HG02885 (cell line): ENCODE measurements at regions not wholly inside any gene's neighbourhood (a gene's known extent, or its start where the extent isn't known, plus 50 kb on each side); places are given as distances from the start of the nearest gene placed in this dataset.
A peak's percentile ranks its signal among the peaks of the same experiment; 100 is the strongest.
"Not testable (repeated sequence)": the region's sequence is repeated elsewhere in the genome, so short reads cannot be mapped to it uniquely, and the experiment has no call there.

Experiments used
- ATAC-seq: cut with Tn5 transposase; IDR thresholded peaks from one replicate; pipeline ENCODE4 v1.9.1; 2021; ENCODE audit warnings: mild to moderate bottlenecking; ENCODE audit not compliant: unreplicated experiment, poor library complexity

- peak; percentile 77 for ATAC-seq
These were observed 120.0 kb upstream of the GOT2 start for GRCh38 chr16:58853854-58854791.

DNA sequence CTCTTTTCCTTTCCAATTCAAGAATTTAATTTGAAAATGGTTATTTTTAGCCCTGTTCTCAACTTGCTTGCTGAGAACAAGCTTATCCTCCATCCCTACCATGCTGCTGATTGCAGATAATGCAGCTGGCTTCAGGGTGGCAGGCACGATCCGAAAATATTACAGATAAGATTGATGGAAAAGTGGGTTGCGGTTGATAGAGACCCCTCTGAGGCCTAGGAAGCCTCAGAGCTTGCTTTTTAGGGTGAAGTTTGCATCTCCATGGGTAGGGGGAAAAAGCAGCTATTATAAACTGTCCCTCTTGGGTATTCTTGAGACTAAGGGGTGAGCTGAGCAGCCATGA, 116.5 kb upstream of the GOT2 start:
- ATAC-seq = no peak

DNA sequence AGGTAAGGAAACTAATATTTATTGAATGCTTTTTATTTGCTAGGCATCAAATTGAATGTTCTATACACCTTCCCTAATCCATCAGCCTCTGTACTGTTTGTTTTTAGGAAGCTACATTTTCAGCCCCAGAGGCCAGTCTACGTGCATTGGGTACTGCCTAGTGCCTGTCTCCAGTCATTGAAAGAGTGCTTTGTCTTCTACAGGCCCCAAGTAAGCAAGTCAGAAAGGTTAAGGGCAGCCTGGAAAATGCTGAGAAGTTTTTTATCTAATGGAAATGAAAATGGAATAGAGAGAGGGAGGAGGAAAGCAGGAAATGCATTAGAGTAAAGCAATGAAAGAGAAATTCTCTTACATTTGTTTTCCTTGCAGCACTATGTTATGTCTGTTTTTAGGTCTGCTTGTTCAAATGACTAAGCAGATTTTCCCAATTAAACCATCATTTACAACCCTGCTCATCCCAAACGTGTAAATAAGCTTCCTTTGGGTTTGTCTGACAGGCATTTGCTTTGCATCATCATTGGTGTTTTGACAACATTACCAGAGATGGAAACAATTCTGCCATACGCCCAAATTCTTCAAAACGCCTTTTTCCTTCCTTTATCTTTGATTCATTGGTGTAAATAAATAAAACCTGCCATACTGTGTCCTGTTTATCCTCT, 116.0 kb upstream of the GOT2 start:
- no peak for ATAC-seq

GRCh38 chr16:58848662-58849002, 114.5 kb upstream of the GOT2 start:
- ATAC-seq = no peak

GRCh38 chr16:58847902-58848661, 114.0 kb upstream of the GOT2 start:
- ATAC-seq = no peak

GRCh38 chr16:58846226-58846625, 112.1 kb upstream of the GOT2 start:
- ATAC-seq = not testable (repeated sequence)

GRCh38 chr16:58843675-58844074, 109.6 kb upstream of the GOT2 start:
- ATAC-seq = peak; percentile 74

- no peak for ATAC-seq
These were observed 108.6 kb upstream of the GOT2 start for GRCh38 chr16:58842746-58843145.

- peak; percentile 42 for ATAC-seq
These were observed 108.0 kb upstream of the GOT2 start for GRCh38 chr16:58842156-58842555.

DNA sequence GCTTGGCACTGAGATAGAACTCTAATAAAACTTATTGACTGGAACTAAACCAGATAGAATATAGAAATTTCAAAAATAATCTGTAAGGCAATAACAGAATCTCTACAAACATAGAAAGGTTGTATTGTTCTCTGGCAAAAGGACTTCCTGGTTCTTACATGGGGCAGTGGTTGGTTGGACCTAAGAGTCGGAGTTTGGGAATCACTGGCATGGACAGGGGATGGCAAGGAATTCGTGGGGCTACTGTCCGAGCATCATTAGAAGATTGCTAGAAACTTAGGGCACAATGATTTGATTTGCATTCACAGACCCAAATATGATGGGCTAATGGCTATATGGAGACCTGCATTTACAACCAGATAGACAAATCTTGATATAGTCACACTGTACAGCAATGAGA, 103.8 kb upstream of the GOT2 start:
- ATAC-seq = no peak

- ATAC-seq = no peak
These were observed 102.3 kb upstream of the GOT2 start for GRCh38 chr16:58836427-58836826.

GRCh38 chr16:58832386-58832895, 98.3 kb upstream of the GOT2 start:
- ATAC-seq = no peak

- ATAC-seq = no peak
These were observed 97.3 kb upstream of the GOT2 start for GRCh38 chr16:58831386-58831785.

DNA sequence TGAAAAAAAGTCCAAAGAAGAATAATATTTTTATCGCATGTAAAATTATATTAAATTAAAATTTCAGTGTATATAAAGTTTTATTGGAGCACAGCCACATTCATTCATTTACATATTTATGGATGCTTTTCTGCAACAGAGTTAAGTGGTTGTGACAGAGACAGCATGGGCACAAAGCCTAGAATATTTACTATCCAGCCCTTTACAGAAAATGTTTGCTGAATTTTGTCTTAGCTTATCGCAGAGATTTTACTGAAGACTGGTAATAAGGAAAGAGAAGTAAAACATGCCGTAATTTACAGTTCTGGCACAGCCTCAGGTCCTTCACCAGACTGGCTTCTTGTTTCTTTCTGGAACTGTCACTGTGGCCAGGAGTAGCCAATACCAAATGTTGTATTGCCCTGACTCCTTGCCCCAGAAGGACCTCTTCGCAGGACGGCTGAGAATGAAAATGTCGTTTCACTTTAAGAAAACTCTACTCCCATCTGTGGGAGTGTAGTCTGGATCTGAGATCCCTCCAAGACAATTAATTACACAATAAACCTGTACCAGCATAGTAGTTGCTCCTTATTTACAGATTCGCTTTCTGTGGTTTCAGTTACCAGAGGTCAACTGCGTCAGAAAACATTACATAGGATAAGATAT, 94.9 kb upstream of the GOT2 start:
- ATAC-seq = no peak

- no peak for ATAC-seq
These were observed 90.1 kb upstream of the GOT2 start for GRCh38 chr16:58824201-58824600.

GRCh38 chr16:58821886-58822285, 87.8 kb upstream of the GOT2 start:
- ATAC-seq = no peak

DNA sequence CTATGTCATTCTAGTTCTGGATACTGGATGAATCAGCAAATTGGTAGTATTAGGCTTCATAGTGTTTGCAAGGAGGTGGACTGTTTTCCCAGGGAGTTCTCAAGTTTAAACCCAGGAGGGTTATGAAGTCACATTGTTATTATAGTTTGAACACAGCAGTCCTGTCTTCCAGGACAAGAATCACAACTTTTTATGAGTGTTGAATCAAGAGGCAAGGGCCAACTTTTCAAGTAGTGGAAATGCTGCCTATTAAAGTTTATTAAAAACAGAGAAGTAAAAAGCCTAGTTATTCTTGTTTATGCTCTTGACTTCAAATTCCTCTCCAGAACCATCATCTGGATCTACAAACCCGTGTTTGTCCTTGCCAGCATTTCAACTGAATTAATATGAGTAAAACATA, 86.3 kb upstream of the GOT2 start:
- no peak for ATAC-seq

- ATAC-seq = no peak
These were observed 81.2 kb upstream of the GOT2 start for GRCh38 chr16:58815181-58815888.

DNA sequence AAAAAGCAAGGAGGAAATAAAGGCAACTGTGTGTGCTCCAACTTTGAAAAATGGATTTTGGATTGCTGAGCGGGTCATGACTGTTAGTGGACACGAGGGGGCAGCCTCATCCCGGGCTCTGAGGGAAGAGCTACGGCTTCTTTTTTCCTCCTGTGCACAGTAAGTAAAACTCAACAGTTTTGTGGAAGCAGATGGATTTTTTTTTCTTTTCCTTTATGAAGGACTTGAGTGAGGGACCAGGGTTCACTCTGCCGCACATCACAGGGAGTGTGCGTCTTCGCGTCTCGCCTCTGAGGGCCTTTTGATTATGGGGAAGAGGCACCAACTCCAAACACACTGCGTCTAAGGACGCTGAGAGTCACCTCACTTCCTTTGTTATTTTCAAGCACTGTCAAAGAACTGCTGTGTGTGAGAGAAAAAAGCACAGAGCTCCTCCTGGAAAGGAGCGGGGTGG, 80.3 kb upstream of the GOT2 start:
- ATAC-seq = peak; percentile 91

- ATAC-seq = no peak
These were observed 75.1 kb upstream of the GOT2 start for GRCh38 chr16:58809213-58809612.
